ENCODE measurements at regions not wholly inside any gene's neighbourhood (a gene's known extent, or its start where the extent isn't known, plus 50 kb on each side); places are given as distances from the start of the nearest gene placed in this dataset.

GRCh38 chr18:44590956-44591670 is 89.6 kb upstream of the SETBP1 start:
- H3K27ac ChIP-seq, result peak overlapping the region; percentile 30 to 85
- no peak for DNase-seq
- no peak overlapping the region for H3K4me3 ChIP-seq
- TF ChIP-seq CTCF (IDR thresholded peaks at IDR 0.05), result no peak
- intact Hi-C loops (cut with DNase I; ENCODE audit: low total_unique reads), result no loop called here
- no peaks in the 10 kb centered on the region for H3K36me3 ChIP-seq
- H3K4me1 ChIP-seq, result peaks cover 0 to 80% (median 42%) of the 10 kb centered on the region in 4 donors
- H3K27me3 ChIP-seq, result no peaks in the 10 kb centered on the region
- no peaks in the 10 kb centered on the region for H3K9me3 ChIP-seq

DNA sequence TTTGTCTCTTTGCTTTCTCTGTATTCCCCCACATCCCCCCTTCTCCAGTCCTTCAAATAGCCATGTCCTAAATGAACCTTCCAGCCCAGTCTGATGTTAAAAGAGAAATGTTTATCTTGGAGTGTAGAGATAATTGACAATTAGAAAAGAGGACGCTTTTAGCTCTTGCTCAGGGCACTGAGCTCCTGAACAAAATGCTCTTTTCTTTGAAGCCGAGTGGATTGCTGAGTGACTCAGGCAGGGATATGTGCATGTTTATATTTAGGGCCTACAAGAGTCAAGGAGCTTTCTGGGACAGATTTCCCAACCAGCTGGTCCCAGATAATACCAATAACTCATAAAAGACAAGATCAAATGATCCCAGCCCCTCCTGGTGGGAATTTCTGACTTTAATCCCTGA is 88.0 kb upstream of the SETBP1 start:
- Histone ChIP-seq H3K4me1 (peaks cover 0 to 91% (median 42%) of the 10 kb centered on the region in 4 donors), H3K27me3 (no peaks in the 10 kb centered on the region), H3K36me3 (no peaks in the 10 kb centered on the region), H3K9me3 (no peaks in the 10 kb centered on the region), H3K27ac (peak overlapping the region; percentile 30 to 85), H3K4me3 (no peak overlapping the region)
- intact Hi-C loops (cut with DNase I; ENCODE audit: low total_unique reads), result no loop called here
- TF ChIP-seq CTCF (IDR thresholded peaks at IDR 0.05), result no peak
- no peak for DNase-seq

DNA sequence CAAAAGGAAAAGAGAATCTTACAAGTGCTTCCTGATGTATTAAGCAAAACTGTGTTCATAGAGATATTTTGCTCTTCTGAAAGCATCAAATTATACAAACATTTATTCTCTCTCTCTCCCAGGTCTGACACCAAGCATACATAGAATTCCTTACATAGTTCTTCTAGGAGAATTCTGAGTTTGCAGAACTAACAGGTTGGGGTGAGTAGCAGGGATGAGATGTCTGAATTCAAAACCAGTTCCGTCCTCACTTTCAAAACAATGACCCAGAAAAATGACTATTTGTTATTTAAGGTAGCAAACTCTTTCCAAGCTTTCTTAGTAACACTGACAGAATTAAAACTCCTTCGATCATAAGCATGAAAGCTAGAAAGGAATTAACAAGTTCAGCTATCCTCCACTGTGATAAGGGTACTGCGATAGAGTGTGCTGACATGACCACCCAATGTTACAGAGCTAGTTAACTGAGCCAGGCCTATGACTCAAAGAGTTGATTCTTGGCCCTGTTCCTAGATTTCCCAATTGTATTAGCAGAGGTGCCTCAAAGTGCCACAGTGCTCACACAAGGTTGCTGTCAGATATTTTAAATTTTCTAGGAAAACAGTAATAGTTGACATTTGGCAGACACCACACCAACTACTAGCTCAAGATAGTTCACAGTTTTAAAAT is 85.8 kb upstream of the SETBP1 start:
- no peak for TF ChIP-seq CTCF (IDR thresholded peaks at IDR 0.05)
- no peaks in the 10 kb centered on the region for H3K36me3 ChIP-seq
- intact Hi-C loops (cut with DNase I; ENCODE audit: low total_unique reads), result no loop called here
- no peak for DNase-seq
- no peaks in the 10 kb centered on the region for H3K9me3 ChIP-seq
- no peak overlapping the region for H3K4me3 ChIP-seq
- H3K4me1 ChIP-seq, result peaks cover 0 to 94% (median 41%) of the 10 kb centered on the region in 4 donors
- H3K27ac ChIP-seq, result peak overlapping the region; percentile 20 to 49
- H3K27me3 ChIP-seq, result no peaks in the 10 kb centered on the region

DNA sequence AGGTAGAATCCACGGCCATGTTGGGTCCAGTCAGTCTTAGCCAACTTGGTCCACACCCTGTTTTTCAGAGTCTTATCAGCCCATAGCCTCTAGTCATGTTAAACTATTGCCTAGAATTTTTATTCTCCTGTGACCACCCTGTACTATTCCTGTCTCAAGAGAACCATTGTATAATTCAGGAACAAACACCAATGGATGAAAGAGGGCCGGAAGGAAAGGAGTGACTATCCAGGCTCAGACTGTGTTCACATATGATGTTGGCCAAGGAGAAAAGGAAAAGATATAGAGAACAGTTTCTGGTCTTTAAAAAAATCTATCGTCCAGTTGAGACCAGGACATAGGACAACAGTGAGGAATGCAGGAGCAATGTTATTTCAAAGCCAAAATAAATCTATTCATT is 82.9 kb upstream of the SETBP1 start:
- Histone ChIP-seq H3K4me1 (peaks cover 0 to 85% (median 21%) of the 10 kb centered on the region in 4 donors), H3K9me3 (no peaks in the 10 kb centered on the region), H3K4me3 (no peak overlapping the region), H3K27ac (peak overlapping the region in 1 of 2 donors; percentile 61), H3K36me3 (no peaks in the 10 kb centered on the region), H3K27me3 (no peaks in the 10 kb centered on the region)
- no peak for TF ChIP-seq CTCF (IDR thresholded peaks at IDR 0.05)
- intact Hi-C loops (cut with DNase I; ENCODE audit: low total_unique reads), result no loop called here
- DNase-seq, result no peak

DNA sequence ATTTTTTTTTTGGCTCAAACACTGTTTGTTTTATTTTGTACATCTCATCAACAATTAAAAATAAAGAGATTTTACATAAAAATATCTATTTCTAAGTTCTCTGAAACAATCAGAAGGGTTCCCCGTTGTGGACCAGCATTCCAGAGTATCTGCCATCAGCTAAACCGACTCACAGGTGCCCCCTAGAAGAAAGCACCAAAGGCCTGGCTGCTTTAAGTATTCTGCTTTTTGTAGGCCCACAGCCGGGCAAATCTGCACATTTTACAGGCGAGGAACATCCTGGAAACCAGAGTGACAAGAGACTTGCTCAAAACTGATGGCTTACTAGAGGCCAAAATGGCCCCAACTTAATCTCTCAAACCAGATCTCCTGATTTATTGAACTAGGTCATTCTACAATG is 82.2 kb upstream of the SETBP1 start:
- intact Hi-C loops (cut with DNase I; ENCODE audit: low total_unique reads), result no loop called here
- TF ChIP-seq CTCF (IDR thresholded peaks at IDR 0.05), result no peak
- no peaks in the 10 kb centered on the region for H3K27me3 ChIP-seq
- no peaks in the 10 kb centered on the region for H3K9me3 ChIP-seq
- H3K4me1 ChIP-seq, result peaks cover 0 to 78% (median 19%) of the 10 kb centered on the region in 4 donors
- H3K27ac ChIP-seq, result peak overlapping the region; percentile 8 to 61
- no peak overlapping the region for H3K4me3 ChIP-seq
- H3K36me3 ChIP-seq, result no peaks in the 10 kb centered on the region
- DNase-seq, result no peak

Measured in tibial artery (tissue), 4 donors.